GF-D8 (cell line): ENCODE measurements at regions not wholly inside any gene's neighbourhood (a gene's known extent, or its start where the extent isn't known, plus 50 kb on each side); places are given as distances from the start of the nearest gene placed in this dataset.

ENCODE experiments used
- DNase-seq: peaks from one replicate; lab custom pipeline; 2025; lab: John Stamatoyannopoulos, UW

- DNase-seq = no peak
Measured at GRCh38 chr3:80215191-80215590, 447.4 kb upstream of the ROBO1 start.

GRCh38 chr3:80213086-80213485, 445.3 kb upstream of the ROBO1 start:
- DNase-seq = no peak

- no peak for DNase-seq
Measured at GRCh38 chr3:80192936-80193335, 425.1 kb upstream of the ROBO1 start.

GRCh38 chr3:80190051-80190450, 422.3 kb upstream of the ROBO1 start:
- DNase-seq = no peak

GRCh38 chr3:80187981-80188380, 420.2 kb upstream of the ROBO1 start:
- no peak for DNase-seq

- DNase-seq = no peak
Measured at GRCh38 chr3:80159990-80160506, 392.2 kb upstream of the ROBO1 start.

- DNase-seq = no peak
Measured at GRCh38 chr3:80158332-80158731, 390.5 kb upstream of the ROBO1 start.

- DNase-seq = no peak
Measured at GRCh38 chr3:80157546-80157945, 389.7 kb upstream of the ROBO1 start.

- no peak for DNase-seq
Measured at GRCh38 chr3:80152692-80153091, 384.9 kb upstream of the ROBO1 start.

GRCh38 chr3:80142714-80143113, 374.9 kb upstream of the ROBO1 start:
- no peak for DNase-seq

GRCh38 chr3:80141557-80141956, 373.8 kb upstream of the ROBO1 start:
- DNase-seq = no peak

- DNase-seq = no peak
Measured at GRCh38 chr3:80116281-80116680, 348.5 kb upstream of the ROBO1 start.

GRCh38 chr3:80114694-80115093, 346.9 kb upstream of the ROBO1 start:
- DNase-seq = no peak

GRCh38 chr3:80113331-80113730, 345.5 kb upstream of the ROBO1 start:
- DNase-seq = no peak

GRCh38 chr3:80099559-80100066, 331.8 kb upstream of the ROBO1 start:
- no peak for DNase-seq

GRCh38 chr3:80097674-80098073, 329.9 kb upstream of the ROBO1 start:
- no peak for DNase-seq

- DNase-seq = no peak
Measured at GRCh38 chr3:80096909-80097308, 329.1 kb upstream of the ROBO1 start.

- no peak for DNase-seq
Measured at GRCh38 chr3:80094589-80094988, 326.8 kb upstream of the ROBO1 start.

- DNase-seq = no peak
Measured at GRCh38 chr3:80087767-80088166, 320.0 kb upstream of the ROBO1 start.

- no peak for DNase-seq
Measured at GRCh38 chr3:80086426-80086825, 318.6 kb upstream of the ROBO1 start.

- no peak for DNase-seq
Measured at GRCh38 chr3:80079886-80080285, 312.1 kb upstream of the ROBO1 start.

GRCh38 chr3:80068459-80068858, 300.7 kb upstream of the ROBO1 start:
- DNase-seq = no peak

- no peak for DNase-seq
Measured at GRCh38 chr3:80063535-80063934, 295.7 kb upstream of the ROBO1 start.

GRCh38 chr3:80060664-80061063, 292.9 kb upstream of the ROBO1 start:
- DNase-seq = no peak

- no peak for DNase-seq
Measured at GRCh38 chr3:80055306-80055705, 287.5 kb upstream of the ROBO1 start.
